Colon (tissue), 2 donors: ENCODE measurements at regions not wholly inside any gene's neighbourhood (a gene's known extent, or its start where the extent isn't known, plus 50 kb on each side); places are given as distances from the start of the nearest gene placed in this dataset.
"Not testable (repeated sequence)": the region's sequence is repeated elsewhere in the genome, so short reads cannot be mapped to it uniquely, and the experiment has no call there.

ENCODE experiments used
- FAIRE-seq: peaks from 2 replicates; lab custom pipeline; 2012; peaks lifted over from hg19 to GRCh38; lab: Jason Lieb, UNC
- donor health status: control.
- donor health status: control.

DNA sequence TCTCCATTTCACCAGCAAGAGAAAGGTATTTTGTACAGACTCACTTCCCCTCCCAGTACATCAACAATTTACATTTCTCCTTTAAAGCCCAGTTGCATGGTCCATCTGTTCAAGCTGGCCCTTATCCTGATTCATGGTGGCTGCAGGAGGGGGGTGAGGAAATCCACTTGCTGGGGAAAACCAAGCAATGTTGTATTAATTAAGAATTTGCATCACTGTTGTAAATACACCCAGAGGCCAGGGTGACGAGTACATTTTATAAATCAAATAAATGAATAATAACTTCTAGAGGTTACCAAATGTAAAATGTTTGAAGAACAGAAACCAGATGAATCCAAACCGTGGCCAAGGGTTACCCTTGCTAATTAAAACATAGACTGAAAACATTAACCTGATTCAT, 395.9 kb upstream of the INTU start:
- no peak for FAIRE-seq

DNA sequence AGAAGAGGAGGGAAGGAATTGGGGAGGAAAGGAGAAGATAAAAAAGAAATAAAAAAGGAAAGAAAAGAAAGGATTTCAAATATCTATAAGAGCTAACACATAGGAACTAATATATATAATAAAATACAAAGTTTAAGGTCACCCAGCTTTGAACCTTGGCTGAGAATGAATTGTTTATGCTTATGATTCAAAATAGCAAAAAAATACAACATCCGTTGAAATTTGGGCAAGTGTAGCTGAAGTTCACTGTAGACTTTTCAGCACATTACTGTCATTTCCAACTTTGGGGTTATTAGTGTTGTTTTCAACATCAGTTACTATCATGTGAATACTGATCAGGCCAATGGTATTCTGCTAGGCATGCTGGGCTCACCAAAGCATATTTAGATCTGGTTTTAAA, 395.2 kb upstream of the INTU start:
- no peak for FAIRE-seq

- FAIRE-seq, result no peak
These were observed 393.7 kb upstream of the INTU start for GRCh38 chr4:127238956-127239475.

- no peak for FAIRE-seq
These were observed 392.6 kb upstream of the INTU start for GRCh38 chr4:127239902-127240763.

GRCh38 chr4:127240764-127241105, 392.0 kb upstream of the INTU start:
- FAIRE-seq, result no peak

DNA sequence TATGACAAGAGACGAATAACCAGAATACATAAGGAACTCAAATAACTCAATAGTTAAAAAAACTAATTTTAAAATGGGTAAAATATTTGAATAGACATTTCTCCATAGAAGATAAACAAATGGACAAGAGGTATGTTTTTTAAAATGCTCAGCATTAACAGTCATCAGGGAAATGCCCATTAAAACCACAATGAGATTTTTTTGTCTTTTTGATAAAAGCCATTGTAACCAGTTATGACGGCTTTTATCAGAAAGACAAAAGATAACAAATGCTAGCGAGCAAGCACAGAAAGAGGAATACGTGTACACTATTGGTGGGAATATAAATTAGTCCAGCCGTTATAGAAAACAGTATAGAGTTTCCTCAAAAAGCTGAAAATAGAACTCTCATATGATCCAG, 388.2 kb upstream of the INTU start:
- no peak for FAIRE-seq

DNA sequence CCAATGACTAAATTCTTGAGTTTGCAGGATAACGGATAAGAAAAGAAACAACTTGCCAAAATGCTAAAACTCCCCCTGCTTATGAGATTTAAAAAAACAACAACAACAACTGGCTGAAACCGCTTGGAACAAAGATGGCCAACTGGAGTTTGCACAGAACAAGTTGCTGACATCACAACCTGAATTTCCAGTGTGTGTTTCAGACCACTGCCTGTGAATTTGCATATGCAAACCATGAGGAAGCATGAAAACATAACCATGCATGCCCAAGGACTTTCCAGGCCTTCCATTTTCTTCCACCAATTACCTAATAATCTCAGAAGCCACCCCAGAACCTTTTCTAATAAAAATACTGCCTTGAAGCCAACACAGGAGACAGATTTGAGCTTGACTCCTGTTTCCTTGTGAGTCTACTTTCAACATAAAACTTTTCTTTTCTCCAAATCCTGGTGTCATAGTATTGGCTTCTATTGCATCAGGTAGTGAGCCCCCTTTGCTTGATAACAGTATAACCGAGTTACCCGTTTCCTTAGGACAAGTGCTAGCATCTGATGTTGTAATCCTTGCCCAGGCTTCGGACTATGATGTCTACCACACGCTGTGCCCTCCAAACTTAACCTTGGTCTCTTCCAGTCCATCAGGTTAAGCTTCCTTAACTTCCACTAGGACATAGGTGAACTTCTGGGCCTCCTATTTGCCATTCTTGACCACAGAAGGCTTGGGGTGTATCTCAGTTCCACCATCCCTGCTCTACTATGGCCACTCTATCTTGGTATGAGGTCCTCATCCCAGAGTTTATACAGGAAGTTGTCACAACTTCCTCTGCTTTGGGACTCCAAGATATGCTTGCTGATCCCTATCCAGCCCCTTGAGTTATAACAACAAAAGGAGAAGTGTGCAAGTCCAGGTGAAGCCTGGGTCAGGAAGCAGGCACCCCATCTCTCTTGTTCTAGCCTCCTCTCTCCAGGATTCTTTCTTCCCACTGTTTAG, 385.5 kb upstream of the INTU start:
- FAIRE-seq, result no peak

DNA sequence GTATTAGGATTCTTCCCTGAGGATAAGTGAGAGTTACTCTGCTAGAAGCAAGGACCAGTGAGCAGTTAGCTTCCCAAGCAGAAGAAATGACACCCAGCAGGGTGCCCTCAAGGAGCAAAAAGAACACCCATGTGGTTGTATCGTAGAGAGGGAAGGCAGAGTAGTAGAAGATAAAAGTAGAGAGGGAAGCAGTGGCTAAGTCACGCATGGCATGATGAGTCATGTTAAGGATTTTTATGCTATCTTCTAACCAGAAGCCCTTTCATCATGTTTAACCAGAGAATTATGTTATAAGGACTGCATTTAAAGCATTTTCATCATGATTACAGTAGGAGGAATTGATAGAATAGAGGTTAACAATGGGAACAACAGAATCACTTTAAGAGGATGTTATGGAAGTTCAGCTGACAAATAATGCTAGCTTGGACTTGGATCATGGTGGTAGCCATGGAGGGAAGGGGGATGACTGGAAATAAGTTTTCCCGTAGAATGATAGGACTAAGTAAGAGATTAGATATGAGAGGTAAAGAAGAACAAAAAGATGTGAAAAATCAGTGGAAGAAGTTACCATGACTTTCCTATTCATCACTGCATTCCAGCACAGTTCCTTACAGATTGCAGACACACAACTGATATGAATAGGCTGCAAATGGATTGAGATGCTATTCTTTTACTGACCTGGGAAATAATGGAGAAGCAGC, 383.5 kb upstream of the INTU start:
- FAIRE-seq, result no peak

DNA sequence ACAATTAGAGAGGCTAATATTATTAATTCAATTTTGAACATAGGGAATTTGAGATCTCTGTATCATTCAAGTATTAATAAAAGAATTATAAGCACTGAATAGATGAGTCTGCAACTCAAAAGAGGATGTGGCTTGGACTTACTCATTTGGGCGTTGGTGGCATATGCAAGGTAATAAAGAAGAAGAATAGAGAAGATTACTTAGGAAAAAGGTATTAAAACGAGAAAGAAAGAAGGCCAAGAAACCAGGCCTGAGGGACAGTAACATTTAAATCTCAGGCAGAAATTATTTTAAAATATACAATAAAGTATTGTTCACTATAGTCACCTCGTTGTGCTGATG, 383.0 kb upstream of the INTU start:
- no peak for FAIRE-seq

- FAIRE-seq, result no peak
These were observed 382.2 kb upstream of the INTU start for GRCh38 chr4:127250577-127250976.

GRCh38 chr4:127251423-127251822, 381.3 kb upstream of the INTU start:
- FAIRE-seq, result no peak

DNA sequence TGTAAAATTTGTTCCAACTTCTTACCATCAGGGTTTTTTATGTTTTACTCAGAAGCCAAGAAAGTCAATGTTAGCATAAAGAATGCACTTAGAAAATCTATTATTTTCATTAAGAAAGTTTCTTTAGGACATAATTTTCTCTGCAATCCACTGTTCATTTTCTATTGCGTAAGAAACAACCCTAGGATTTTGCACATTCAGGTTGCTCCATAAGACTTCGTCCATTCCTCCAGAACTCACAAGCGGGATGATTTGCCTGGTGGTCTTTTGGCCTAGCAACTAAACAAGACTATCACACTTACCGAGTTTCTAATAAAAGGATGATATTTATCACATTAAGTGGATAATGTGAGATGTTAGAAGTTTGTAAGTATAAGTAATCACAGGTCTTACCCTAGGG, 376.3 kb upstream of the INTU start:
- FAIRE-seq, result no peak

DNA sequence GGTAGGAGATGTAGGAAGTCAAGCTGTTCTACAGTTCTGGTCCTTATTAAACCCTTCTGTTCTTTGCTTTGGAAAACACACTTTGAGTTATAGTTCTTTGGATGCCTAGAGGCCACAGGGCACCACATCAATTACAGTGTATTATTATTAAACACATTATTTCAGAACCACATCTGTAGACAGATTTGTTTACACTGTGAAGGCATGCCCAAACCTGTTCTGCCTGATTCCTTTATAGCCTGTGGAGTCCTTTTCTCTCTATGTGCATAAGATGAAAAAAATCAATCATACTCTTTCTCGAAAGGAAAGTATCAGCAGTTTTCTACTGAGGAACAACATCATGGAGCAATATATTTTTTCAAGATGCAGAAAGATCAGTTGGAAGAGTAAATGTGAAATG, 371.3 kb upstream of the INTU start:
- no peak for FAIRE-seq

GRCh38 chr4:127268367-127268766, 364.4 kb upstream of the INTU start:
- no peak for FAIRE-seq

DNA sequence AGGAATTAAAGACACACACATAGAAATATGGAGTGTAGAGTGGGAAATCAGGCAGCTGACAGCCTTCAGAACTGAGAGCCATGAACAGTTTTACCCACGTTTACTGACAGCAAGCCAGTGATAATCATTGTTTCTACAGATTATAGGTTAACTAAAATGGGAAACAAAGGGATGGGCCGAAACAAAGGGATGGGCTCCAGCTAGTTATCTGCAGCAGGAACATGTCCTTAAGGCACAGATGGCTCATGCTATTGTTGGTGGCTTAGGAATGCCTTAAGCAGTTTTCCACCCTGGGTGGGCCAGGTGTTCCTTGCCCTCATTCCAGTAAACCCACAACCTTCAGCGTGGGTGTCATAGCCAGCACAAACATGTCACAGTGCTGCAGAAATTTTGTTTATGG, 355.7 kb upstream of the INTU start:
- not testable (repeated sequence) for FAIRE-seq

DNA sequence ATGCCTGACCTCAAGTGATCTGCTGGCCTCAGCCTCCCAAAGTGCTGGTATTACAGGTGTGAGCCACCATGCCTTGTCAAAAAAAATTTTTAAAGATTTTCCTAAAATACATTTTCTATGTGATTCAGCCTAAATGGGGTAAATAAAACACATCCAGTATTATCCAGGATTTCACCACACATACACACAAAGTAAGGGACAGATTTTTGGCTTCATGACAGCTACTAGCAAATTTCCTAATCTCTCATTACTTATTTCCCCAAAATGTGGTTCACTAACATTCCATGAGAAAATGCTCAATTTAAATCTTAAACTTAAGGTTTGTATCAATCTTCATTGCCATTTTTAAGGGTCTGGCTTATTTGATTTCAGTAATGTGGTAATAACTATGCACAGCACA, 348.5 kb upstream of the INTU start:
- FAIRE-seq, result no peak

GRCh38 chr4:127291316-127291715, 341.4 kb upstream of the INTU start:
- no peak for FAIRE-seq

DNA sequence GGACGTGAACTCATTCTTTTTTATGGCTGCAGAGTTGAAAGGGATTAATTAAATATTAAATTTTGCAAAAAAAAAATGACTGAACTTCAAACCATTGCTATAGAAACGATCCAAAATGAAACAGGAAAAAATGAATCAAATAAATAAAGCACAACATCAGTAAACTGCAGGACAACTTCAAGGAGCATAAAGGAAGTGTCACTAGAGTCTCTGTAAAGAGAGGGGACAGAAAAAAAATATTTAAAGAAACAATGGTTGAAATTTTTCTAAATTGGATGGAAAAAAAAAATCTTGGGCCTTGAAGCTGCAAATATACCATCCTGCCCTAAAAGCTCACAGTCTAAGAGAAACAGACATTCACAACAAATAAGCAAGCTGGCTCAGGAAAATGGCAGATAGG, 339.3 kb upstream of the INTU start:
- no peak for FAIRE-seq

- FAIRE-seq, result no peak
These were observed 328.4 kb upstream of the INTU start for GRCh38 chr4:127304356-127304755.

DNA sequence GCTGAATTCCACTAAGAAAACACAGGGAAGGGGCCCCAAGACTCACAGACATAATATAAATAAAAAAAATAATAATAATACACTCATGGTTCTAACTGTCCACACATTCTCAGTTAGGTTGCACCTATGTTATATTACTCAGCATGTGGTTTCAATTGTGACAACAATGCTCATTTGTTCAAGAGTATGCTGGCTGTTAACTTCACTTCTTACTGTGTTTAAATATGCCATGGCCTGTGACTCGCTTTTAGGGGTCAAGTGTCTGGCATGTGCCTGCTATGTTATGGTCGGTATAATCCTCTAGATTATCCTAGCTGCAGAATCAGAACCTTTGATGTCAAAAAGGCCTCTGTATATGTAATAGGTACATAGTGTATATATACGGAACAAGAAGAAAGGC, 324.8 kb upstream of the INTU start:
- no peak for FAIRE-seq

- FAIRE-seq, result no peak
These were observed 323.2 kb upstream of the INTU start for GRCh38 chr4:127309369-127310102.

- FAIRE-seq, result no peak
These were observed 321.4 kb upstream of the INTU start for GRCh38 chr4:127311371-127311770.
